ENCODE measurements at regions not wholly inside any gene's neighbourhood (a gene's known extent, or its start where the extent isn't known, plus 50 kb on each side); places are given as distances from the start of the nearest gene placed in this dataset.
A peak's percentile ranks its signal among the peaks of the same experiment; 100 is the strongest.

- Histone ChIP-seq H3K27me3 (ENCODE audit: insufficient read depth, low read length) (no peaks in the 10 kb centered on the region), H3K4me1 (ENCODE audit: insufficient read depth, low read length) (peaks cover 56% of the 10 kb centered on the region), H3K4me3 (ENCODE audit: insufficient read depth, low read depth, low read length) (peak overlapping the region; percentile 53), H3K79me2 (ENCODE audit: insufficient read depth, low read length) (peaks cover 76% of the 10 kb centered on the region), H3K27ac (ENCODE audit: low read depth, low read length) (peak overlapping the region; percentile 68), H3K9ac (ENCODE audit: low read length) (peak overlapping the region; percentile 80), H3K9me3 (ENCODE audit: insufficient read depth, low read depth, low read length) (no peaks in the 10 kb centered on the region), H3K36me3 (ENCODE audit: insufficient read depth, low read length) (no peaks in the 10 kb centered on the region), H2AFZ (ENCODE audit: low read depth, low read length) (peak overlapping the region; percentile 70), H4K20me1 (ENCODE audit: insufficient read depth, low read length) (peaks cover 62% of the 10 kb centered on the region), H3K4me2 (ENCODE audit: low read length) (peak overlapping the region; percentile 95)
- Mint-ChIP-seq H3K4me1 (ENCODE audit: low read depth, unreplicated experiment) (peaks cover 55% of the 10 kb centered on the region), H3K27ac (ENCODE audit: unreplicated experiment) (peak overlapping the region; percentile 77), H3K4me3 (ENCODE audit: unreplicated experiment) (peak overlapping the region; percentile 58), H3K27me3 (ENCODE audit: low read depth, unreplicated experiment) (no peaks in the 10 kb centered on the region), H3K9me3 (ENCODE audit: unreplicated experiment) (no peaks in the 10 kb centered on the region), H3K36me3 (ENCODE audit: low read depth, unreplicated experiment) (peaks cover 4% of the 10 kb centered on the region)
- DNase-seq (ENCODE audit: low read depth) (peak; percentile 84), FAIRE-seq (peak; percentile 34)
- TF ChIP-seq EZH2 (IDR thresholded peaks at IDR 0.05; ENCODE audit: insufficient read depth, low read length) (no peak), CTCF (IDR thresholded peaks at IDR 0.05; ENCODE audit: insufficient read depth, low read depth, low read length) (no peak)
These were observed 131.9 kb downstream of the GLI2 start for GRCh38 chr2:120867290-120868241.

GRCh38 chr2:120868366-120868765 lies 132.7 kb downstream of the GLI2 start:
- Histone ChIP-seq H3K36me3 (ENCODE audit: insufficient read depth, low read length) (no peaks in the 10 kb centered on the region), H3K27me3 (ENCODE audit: insufficient read depth, low read length) (no peaks in the 10 kb centered on the region), H3K9me3 (ENCODE audit: insufficient read depth, low read depth, low read length) (no peaks in the 10 kb centered on the region), H3K9ac (ENCODE audit: low read length) (peak overlapping the region; percentile 80), H2AFZ (ENCODE audit: low read depth, low read length) (no peak overlapping the region), H3K4me2 (ENCODE audit: low read length) (peak overlapping the region; percentile 95), H3K4me1 (ENCODE audit: insufficient read depth, low read length) (peaks cover 48% of the 10 kb centered on the region), H4K20me1 (ENCODE audit: insufficient read depth, low read length) (peaks cover 69% of the 10 kb centered on the region), H3K27ac (ENCODE audit: low read depth, low read length) (no peak overlapping the region), H3K79me2 (ENCODE audit: insufficient read depth, low read length) (peaks cover 77% of the 10 kb centered on the region), H3K4me3 (ENCODE audit: insufficient read depth, low read depth, low read length) (peak overlapping the region; percentile 53)
- H3K9me3 Mint-ChIP-seq (ENCODE audit: unreplicated experiment), result no peaks in the 10 kb centered on the region
- H3K4me3 Mint-ChIP-seq (ENCODE audit: unreplicated experiment), result peak overlapping the region; percentile 58
- H3K27me3 Mint-ChIP-seq (ENCODE audit: low read depth, unreplicated experiment), result no peaks in the 10 kb centered on the region
- FAIRE-seq (no peak), DNase-seq (ENCODE audit: low read depth) (no peak)
- H3K27ac Mint-ChIP-seq (ENCODE audit: unreplicated experiment), result no peak overlapping the region
- H3K4me1 Mint-ChIP-seq (ENCODE audit: low read depth, unreplicated experiment), result peaks cover 49% of the 10 kb centered on the region
- TF ChIP-seq EZH2 (IDR thresholded peaks at IDR 0.05; ENCODE audit: insufficient read depth, low read length), result no peak
- no peak for TF ChIP-seq CTCF (IDR thresholded peaks at IDR 0.05; ENCODE audit: insufficient read depth, low read depth, low read length)
- peaks cover 4% of the 10 kb centered on the region for H3K36me3 Mint-ChIP-seq (ENCODE audit: low read depth, unreplicated experiment)
